Mononuclear cell (primary cell): ENCODE measurements at regions not wholly inside any gene's neighbourhood (a gene's known extent, or its start where the extent isn't known, plus 50 kb on each side); places are given as distances from the start of the nearest gene placed in this dataset.

ENCODE experiments used
- H3K27me3 ChIP-seq: 2 replicates; pipeline ENCODE4 v1.6.0; 2011; ENCODE audit warnings: low read length, control low read depth; ENCODE audit not compliant: insufficient read depth
- H3K4me1 ChIP-seq: 2 replicates; pipeline ENCODE4 v1.5.1; 2011; ENCODE audit warnings: mild to moderate bottlenecking, low read length, control low read depth; ENCODE audit not compliant: insufficient read depth
- H3K4me3 ChIP-seq: 2 replicates; pipeline ENCODE4 v1.5.1; 2011; ENCODE audit warnings: mild to moderate bottlenecking, low read length, moderate library complexity
- H3K9me3 ChIP-seq: 2 replicates; pipeline ENCODE4 v1.5.1; 2011; ENCODE audit warnings: low read depth, mild to moderate bottlenecking, control low read depth, low read length

DNA sequence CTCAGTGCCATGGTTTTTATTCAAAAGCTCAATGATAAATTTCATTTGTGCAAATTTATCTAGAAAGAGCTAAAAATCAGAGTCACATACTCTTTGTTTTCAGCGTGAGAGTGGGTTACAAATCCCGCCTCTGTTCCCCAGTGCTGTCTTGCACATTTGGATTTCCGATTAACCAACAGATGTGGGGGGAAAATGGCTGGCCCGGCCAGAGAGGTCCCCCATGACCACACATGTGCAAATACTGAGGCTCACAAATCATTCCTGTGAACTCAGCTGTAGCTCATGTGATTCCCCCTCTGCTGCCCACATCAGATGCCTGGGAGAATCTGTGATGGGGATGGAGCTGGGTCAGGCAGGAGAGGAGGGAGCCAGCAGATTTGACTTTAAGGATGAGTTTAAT, 168.7 kb downstream of the PAX1 start:
- Histone ChIP-seq H3K4me1 (no peaks in the 10 kb centered on the region), H3K9me3 (no peaks in the 10 kb centered on the region), H3K4me3 (no peak overlapping the region)

DNA sequence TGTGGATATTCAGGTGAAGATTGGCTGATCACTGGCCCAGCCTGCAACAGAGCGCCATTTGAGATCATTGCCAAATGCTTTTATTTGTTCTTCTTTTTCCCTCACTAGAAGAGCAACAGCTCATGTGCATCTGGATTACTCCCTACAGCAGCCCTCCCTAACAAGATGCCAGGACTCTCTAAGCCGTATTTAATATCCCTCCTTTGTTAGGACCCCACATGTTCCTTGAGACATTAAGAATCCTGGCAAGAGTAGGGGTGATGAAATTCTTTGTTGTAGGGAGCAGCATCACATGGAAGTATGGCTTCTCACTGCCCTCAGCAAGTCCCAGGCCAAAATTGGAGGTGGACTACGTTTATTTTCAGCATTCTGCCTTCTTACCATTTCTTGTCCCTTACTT, 167.8 kb downstream of the PAX1 start:
- H3K4me1 ChIP-seq = no peaks in the 10 kb centered on the region
- no peak overlapping the region for H3K4me3 ChIP-seq
- H3K9me3 ChIP-seq = no peaks in the 10 kb centered on the region

More for the DNA sequence above, 168.7 kb downstream of the PAX1 start:
- H3K27me3 ChIP-seq = no peaks in the 10 kb centered on the region

DNA sequence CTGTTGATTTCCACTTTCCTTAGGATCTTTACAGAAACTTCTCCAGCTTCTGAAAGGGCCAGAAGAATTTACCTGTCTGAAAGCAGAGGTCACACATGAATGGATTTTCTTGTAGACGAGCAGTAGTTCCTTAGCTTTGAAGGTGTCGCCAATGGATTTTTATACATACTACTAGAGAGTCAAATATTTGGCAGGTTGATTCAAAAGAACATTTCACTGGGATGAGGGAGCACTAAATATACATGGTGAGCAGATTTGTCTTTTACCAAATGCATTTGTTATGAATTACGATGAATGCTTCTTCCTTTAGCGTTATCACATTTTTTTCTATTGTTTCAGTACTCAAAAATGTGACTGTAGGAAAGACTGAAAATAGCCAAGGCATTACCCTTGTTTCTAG, 162.3 kb downstream of the PAX1 start:
- no peaks in the 10 kb centered on the region for H3K4me1 ChIP-seq
- H3K4me3 ChIP-seq = no peak overlapping the region
- H3K9me3 ChIP-seq = no peaks in the 10 kb centered on the region
- H3K27me3 ChIP-seq = no peaks in the 10 kb centered on the region

More for the DNA sequence above, 167.8 kb downstream of the PAX1 start:
- no peaks in the 10 kb centered on the region for H3K27me3 ChIP-seq

DNA sequence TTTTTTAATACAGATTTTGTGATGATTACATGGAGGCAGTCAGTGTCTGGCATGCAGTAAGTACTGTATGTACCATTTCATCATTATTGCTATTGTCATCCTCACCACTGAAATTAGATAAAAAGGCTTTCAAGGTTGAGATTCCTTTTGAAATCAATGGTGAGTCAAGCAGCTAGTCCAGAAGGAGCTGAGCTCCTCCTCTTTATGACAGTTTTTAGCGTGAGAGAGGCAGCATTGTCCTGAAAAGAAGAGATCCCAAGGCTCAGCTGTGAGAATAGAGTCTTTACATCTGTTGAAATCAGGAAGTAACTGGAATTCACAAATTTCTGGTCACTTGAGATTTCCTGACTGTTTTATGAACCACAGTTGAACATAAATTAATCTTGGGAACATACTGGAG, 161.9 kb downstream of the PAX1 start:
- H3K4me1 ChIP-seq = no peaks in the 10 kb centered on the region
- H3K4me3 ChIP-seq = no peak overlapping the region
- H3K27me3 ChIP-seq = no peaks in the 10 kb centered on the region
- H3K9me3 ChIP-seq = no peaks in the 10 kb centered on the region

DNA sequence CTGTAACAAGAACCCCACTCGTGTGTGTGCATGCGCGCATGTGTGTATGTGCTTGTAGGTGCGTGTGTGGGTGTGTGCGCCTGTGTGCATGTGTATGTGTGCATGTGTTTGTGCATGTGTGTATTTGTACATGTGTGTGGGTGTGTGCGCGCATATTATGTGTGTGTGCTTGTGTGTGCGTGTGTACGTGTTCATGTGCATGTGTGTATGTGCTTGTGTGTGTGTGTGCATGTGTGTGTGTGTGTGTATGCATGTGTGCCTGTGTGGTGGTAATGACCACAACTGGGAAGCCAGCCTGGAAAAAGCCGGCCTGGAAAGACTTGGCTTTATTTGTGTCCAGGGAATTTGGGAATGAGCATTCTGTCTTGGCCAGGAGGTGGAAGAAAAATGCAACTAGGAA, 157.5 kb downstream of the PAX1 start:
- Histone ChIP-seq H3K9me3 (no peaks in the 10 kb centered on the region), H3K4me3 (no peak overlapping the region), H3K27me3 (no peaks in the 10 kb centered on the region), H3K4me1 (no peaks in the 10 kb centered on the region)

DNA sequence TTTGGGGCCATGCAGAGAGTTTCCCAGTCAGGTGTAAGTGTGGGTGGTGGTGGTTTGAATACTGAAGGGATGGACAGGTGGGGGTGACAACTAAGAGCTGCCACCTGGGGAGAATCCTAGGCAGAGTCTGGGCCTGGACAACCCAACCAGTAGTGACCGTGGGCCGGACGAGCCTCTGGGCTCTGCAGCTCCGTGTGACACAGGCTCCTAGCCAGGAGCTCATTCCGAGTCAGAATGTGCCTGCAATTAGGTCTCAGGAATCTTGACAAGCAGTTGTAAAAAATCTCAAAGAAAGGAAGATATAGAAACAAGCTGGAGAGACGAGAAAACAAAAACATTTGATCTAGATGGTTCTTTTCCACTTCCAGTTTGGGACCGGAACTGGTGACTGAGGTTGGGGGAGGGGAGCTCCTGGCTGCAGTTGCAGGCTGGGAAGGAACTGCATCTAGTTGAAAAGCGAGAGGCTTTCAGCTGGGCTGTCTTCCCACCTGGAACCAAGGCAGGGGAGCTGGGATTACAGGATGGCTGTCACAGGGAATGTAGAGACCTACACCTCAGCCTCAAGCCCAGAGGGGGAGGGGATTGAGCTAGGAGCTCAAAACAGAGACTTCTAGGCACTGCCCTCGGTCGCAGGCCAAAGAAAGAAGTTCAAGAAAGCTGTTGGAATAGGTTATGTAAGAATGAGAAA, 156.9 kb downstream of the PAX1 start:
- H3K4me3 ChIP-seq = no peak overlapping the region
- H3K9me3 ChIP-seq = no peaks in the 10 kb centered on the region
- no peaks in the 10 kb centered on the region for H3K27me3 ChIP-seq
- no peaks in the 10 kb centered on the region for H3K4me1 ChIP-seq

DNA sequence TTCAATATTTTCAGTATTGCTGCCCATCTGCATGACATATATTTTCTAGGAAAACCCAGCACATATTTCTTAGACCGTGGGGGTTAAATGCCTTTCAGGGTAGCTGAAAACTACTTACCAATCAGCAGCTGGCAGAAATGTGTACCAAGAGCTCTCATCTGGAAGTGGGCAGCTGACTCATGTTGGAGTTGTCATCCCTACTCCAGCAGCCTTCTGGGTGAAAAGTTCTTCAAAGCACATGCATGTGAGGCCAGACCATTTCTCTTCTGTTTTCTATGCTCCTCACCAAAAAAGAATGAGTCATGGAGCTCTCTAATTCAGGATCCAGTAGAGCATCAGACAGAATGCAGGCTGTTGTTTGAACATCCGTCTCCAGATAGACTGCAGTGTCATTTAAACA, 135.5 kb downstream of the PAX1 start:
- H3K27me3 ChIP-seq = no peaks in the 10 kb centered on the region
- H3K4me1 ChIP-seq = no peaks in the 10 kb centered on the region
- H3K4me3 ChIP-seq = no peak overlapping the region
- H3K9me3 ChIP-seq = no peaks in the 10 kb centered on the region

DNA sequence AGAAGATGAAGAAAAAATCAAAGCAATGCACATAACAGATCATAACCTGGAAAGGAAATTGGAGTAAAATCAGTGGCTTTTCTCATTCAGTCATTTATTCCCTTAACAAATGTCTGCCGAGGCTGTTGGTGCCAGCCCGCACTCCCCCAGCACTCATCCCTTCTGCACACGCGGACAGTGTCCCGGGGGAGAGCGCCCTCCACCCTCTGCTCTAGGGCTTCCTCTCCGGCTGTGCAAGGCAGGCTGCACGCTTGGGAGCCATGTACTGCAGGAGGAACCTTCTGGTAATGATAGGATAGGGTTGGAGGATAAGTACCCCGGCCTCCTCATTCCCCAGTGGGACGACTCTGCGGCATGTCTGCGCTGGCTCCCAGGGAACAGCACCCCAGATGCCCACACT, 134.5 kb downstream of the PAX1 start:
- Histone ChIP-seq H3K27me3 (no peaks in the 10 kb centered on the region), H3K4me1 (no peaks in the 10 kb centered on the region), H3K9me3 (no peaks in the 10 kb centered on the region), H3K4me3 (no peak overlapping the region)

DNA sequence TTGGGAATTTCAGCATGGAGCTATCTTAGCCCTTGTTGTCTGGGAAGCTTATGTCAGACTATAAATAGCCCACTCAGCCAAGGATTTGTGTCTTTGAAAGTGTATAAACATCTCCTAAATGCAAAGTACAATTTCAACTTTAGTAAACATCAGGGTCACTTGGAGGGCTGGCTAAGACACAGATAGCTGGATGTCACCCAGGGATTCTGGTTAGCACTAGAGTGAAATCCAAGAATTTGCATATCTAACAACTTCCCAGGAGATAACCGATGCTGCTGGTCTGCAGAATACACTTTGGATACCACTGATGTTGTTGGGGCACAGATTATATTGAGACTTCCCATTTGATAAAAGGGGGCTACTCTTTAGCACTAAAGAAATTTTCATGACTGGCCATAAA, 130.9 kb downstream of the PAX1 start:
- Histone ChIP-seq H3K9me3 (no peaks in the 10 kb centered on the region), H3K4me3 (no peak overlapping the region), H3K27me3 (no peaks in the 10 kb centered on the region), H3K4me1 (no peaks in the 10 kb centered on the region)

DNA sequence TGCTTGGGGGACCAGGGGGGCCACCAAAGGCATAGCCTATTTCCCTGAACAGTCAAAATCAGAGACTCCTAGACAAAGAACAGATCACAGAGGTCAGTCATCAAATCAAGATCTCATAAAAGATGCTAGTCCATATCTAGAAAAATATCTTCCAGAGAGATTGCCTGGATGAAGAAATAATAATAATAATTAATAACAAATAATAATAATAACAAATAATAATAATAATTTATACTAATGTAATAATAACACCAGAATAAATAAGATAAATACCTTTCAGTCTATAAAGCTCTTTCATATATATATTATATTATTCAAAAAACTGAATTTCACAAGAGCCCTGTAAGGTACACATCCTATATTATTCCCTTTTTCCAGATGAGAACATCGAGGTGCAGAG, 129.6 kb downstream of the PAX1 start:
- Histone ChIP-seq H3K27me3 (no peaks in the 10 kb centered on the region), H3K4me3 (no peak overlapping the region)

DNA sequence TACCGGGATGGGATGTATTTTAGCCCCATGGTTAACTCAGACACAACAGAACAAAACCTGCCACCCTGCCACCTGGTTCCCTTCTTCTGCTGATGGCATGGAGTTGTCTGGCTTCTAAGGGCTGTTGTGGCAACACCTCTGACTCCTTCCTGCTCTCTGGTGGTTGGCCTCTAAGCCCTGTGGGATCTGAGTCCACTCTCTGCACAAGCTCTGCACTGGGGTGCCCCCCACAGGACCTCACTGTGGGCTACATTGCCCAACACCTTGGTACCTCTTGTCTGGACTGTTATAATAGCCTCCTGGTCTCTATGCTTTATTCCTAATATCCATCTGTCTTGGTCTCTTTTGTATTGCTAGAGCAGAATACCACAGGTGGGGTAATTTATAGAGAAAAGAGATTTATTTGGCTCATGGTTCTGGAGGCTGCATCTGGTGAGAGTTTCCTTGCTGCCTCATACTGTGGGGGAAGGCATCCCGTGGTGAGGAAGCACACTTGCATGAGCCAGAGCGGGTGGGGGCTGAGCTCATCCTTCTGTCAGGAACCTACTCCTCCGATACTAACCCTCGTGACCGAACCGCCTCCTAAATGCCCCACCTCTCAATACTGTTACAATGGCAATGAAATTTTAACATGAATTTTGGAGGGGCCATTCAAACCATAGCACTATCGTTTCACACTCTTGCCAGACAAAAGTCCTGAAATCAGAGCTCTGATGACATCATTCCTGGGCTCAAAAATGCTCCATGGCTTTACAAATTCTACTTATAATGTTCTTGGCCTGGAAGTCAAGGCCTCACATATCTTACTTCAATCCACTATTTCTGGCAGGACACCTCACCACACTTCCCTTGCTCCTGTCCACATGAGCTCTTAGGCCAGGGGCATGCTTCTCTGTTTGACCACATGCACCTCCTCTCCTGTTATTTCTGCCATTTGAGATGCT, 127.2 kb downstream of the PAX1 start:
- H3K27me3 ChIP-seq = no peaks in the 10 kb centered on the region
- no peaks in the 10 kb centered on the region for H3K9me3 ChIP-seq
- H3K4me1 ChIP-seq = no peaks in the 10 kb centered on the region
- no peak overlapping the region for H3K4me3 ChIP-seq

More for the DNA sequence above, 129.6 kb downstream of the PAX1 start:
- H3K4me1 ChIP-seq = no peaks in the 10 kb centered on the region
- no peaks in the 10 kb centered on the region for H3K9me3 ChIP-seq

DNA sequence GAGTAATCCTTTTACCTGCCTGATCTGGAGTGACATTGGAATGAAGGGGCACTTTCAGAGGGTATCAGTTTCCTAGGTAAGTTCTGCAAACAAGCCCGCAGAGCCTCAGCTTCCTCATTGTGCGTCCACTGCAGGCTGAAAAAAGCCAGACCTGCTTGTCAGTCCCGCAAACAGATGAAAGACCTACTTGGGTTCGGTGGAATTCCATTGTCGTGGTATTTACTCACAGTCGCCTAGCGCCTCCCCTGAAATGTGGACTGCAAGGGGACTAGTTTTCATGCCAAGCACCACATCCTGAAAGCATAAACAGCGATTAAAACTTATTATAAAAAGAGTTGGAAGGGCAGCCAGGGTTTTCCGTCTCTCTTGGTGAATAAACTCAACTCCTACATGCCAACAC, 121.5 kb downstream of the PAX1 start:
- Histone ChIP-seq H3K9me3 (no peaks in the 10 kb centered on the region), H3K27me3 (no peaks in the 10 kb centered on the region), H3K4me1 (no peaks in the 10 kb centered on the region), H3K4me3 (no peak overlapping the region)

DNA sequence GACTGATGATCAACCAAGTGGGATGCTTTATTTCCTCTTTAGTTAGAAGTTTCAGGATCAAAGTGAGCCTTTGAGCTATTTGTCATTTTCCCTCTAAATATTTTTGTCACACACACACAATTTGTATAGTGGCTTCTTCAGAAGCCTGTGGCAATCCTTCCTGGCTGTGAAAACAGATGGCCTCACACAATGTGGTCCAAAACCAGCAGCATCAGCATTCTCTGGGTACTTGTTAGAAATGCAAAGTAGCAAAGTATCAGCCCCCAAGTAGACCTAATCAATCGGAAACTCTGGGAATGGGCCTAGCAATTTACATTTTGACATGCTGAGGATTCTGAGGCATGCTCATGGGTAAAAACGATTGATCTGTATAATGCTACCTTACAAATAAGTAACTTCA, 115.9 kb downstream of the PAX1 start:
- no peak overlapping the region for H3K4me3 ChIP-seq
- no peaks in the 10 kb centered on the region for H3K4me1 ChIP-seq
- no peaks in the 10 kb centered on the region for H3K9me3 ChIP-seq
- H3K27me3 ChIP-seq = no peaks in the 10 kb centered on the region

DNA sequence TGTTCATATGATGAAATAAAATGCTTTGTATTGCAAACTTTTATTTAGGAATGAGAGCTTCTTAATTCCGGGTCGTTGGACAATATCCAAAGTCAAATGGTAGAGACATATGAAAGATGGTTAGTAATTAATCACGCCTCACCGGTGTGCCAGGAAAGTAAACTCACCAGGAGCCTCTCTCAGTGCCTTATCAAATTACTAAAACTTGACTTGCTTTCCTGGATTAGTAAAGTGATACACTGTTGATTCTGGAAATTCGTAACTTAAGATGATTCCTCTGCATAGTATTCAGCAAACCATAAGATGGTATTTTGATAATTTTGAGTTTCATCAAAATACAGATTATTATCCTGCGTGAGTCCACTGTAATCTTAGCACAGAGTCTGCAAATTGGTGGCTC, 115.2 kb downstream of the PAX1 start:
- Histone ChIP-seq H3K27me3 (no peaks in the 10 kb centered on the region), H3K9me3 (no peaks in the 10 kb centered on the region), H3K4me1 (no peaks in the 10 kb centered on the region), H3K4me3 (no peak overlapping the region)

DNA sequence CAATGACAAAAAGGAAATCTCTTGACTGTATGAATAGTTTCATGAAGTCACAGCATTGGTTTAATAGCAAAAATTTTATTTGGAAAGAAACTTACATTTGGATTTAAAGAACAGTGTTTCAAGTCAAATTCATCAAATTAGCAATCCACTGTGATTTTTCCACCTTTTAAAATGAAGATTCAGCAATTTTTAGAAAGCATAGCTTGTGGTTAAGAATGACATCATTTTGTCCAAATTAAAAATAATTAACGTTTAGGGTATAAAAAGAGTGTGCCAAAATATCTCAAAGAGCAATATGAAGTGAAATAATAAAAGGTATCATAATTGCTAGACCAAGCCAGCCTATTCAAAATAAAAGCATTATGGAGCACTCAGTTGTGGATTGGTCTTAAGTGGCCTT, 114.6 kb downstream of the PAX1 start:
- no peak overlapping the region for H3K4me3 ChIP-seq
- no peaks in the 10 kb centered on the region for H3K4me1 ChIP-seq
- H3K9me3 ChIP-seq = no peaks in the 10 kb centered on the region
- no peaks in the 10 kb centered on the region for H3K27me3 ChIP-seq

DNA sequence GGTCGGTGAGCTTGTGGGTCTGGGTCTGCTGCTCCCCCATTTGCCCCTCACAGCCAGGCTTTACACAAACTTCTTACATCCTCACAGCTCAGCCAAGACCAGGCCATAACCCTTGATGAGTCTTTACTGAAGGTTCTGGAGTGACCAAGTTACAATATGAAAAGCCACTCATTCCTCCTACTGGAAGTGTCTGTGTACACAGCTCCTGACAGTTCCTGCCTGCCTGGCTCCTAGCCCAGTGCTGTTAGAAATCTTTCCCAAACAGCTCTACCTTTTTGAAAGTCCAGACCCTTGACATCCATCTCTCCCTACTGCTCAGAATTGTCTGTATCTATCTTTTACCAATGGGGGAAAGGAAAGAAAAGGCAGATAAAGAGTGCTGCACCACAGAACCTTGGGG, 106.9 kb downstream of the PAX1 start:
- Histone ChIP-seq H3K9me3 (no peaks in the 10 kb centered on the region), H3K4me1 (no peaks in the 10 kb centered on the region), H3K27me3 (no peaks in the 10 kb centered on the region), H3K4me3 (no peak overlapping the region)
